DMS114 treated with DMSO at 0.1 percent for 48 hours (cell line): ENCODE measurements at regions not wholly inside any gene's neighbourhood (a gene's known extent, or its start where the extent isn't known, plus 50 kb on each side); places are given as distances from the start of the nearest gene placed in this dataset.
A peak's percentile ranks its signal among the peaks of the same experiment; 100 is the strongest.
"Not testable (repeated sequence)": the region's sequence is repeated elsewhere in the genome, so short reads cannot be mapped to it uniquely, and the experiment has no call there.

ENCODE experiments used
- DNase-seq: peaks from one replicate; lab custom pipeline; 2025; ENCODE audit not compliant: unreplicated experiment; lab: John Stamatoyannopoulos, UW

DNA sequence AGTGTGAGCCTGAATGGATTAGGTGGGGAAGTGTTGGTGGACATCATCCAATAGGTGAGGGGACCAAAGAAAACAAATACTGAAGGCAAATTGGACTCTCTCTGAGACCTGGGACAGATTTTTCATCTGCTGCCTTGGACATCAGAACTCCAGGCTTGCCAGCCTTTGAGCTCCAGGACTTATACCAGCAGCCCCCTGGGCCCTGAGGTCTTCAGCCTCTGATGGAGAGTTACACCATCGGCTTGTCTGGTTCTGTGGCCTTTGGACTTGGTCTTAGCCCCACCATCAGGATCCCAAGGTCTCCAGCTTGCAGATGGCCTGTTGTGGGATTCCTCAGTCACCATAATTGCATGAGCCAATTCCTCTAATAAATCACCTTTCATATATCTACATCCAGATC lies 80.8 kb upstream of the SLC8A3 start:
- no peak for DNase-seq

DNA sequence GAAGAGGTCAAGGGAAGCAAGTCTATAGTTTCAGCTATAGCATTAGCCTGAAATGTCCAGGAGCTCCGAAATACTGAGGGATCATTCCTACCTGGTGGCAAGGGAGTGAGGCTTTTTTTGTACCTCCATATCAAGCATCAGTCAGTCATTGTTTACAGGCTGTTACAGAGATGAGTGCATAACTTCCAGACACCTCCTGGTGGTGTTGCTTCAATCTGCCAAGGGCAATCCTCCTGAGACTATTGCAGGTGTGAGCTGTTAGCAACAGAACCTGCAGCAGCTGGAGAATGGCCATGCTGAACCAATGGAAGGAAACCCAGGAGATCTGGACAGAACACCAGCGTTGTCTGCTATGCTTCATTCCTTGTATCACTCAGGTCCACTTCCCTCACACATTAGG lies 80.0 kb upstream of the SLC8A3 start:
- no peak for DNase-seq

GRCh38 chr14:70266157-70266556 lies 77.4 kb upstream of the SLC8A3 start:
- DNase-seq, result no peak

- DNase-seq, result no peak
Measured at GRCh38 chr14:70265422-70265821, 76.7 kb upstream of the SLC8A3 start.

GRCh38 chr14:70259420-70259819 lies 70.7 kb upstream of the SLC8A3 start:
- DNase-seq, result no peak

GRCh38 chr14:70257526-70257925 lies 68.8 kb upstream of the SLC8A3 start:
- peak; percentile 5 for DNase-seq

- DNase-seq, result no peak
Measured at GRCh38 chr14:70256601-70257000, 67.8 kb upstream of the SLC8A3 start.

GRCh38 chr14:70255071-70256057 lies 66.6 kb upstream of the SLC8A3 start:
- DNase-seq, result peak; percentile 35

DNA sequence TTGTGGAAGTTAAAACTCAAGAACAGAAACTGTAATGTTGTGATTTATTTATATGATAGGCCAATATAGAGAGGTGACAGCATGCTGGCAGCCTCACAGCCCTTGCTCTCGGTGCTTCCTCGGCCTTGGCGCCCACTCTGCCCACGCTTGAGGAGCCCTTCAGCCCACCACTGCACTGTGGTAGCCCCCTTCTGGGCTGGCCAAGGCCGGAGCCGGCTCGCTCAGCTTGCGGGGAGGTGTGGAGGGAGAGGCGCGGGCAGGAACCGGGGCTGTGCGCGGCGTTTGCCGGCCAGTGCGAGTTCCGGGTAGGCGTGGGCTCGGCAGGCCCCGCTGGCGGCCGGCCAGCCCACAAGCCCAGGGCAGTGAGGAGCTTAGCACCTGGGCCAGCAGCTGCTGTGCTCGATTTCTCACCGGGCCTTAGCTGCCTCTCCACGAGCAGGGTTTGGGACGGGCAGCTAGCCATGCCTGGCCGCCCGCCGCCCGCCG lies 65.8 kb upstream of the SLC8A3 start:
- peak; percentile 8 for DNase-seq

DNA sequence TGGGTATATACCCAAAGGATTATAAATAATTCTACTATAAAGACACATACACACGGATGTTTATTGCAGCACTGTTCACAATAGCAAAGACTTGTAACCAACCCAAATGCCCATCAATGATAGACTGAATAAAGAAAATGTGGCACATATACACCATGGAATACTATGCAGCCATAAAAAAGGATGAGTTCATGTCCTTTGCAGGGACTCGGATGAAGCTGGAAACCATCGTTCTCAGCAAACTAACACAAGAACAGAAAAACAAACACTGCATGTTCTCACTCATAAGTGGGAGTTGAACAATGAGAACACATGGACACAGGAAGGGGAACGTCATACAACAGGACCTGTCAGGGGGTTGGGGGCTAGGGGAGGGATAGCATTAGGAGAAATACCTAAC lies 64.8 kb upstream of the SLC8A3 start:
- DNase-seq, result not testable (repeated sequence)

DNA sequence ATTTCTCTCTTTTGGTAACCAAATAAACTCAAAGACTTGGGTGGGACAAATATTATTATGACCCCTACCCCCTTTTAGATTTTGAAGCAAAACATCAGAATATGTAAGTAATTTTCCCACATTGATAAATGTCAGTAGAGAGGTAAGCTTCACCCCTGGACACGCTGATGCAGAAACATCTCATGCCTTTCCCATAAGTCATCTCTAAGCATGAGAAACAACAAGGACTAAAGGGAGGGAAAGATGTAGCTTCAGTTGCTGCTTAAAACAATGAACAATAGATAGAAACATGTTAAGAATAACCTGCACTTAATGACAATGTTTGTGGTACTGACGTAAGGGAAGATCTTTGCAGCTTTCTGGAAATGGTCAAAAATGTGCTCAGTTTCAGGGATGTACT lies 56.3 kb upstream of the SLC8A3 start:
- DNase-seq, result no peak

- no peak for DNase-seq
Measured at GRCh38 chr14:70239802-70240201, 51.1 kb upstream of the SLC8A3 start.

GRCh38 chr14:70238635-70239034 lies 49.9 kb upstream of the SLC8A3 start:
- DNase-seq, result not testable (repeated sequence)
